NCI-H1417 treated with DMSO at 0.1 percent for 48 hours (cell line): ENCODE measurements at regions not wholly inside any gene's neighbourhood (a gene's known extent, or its start where the extent isn't known, plus 50 kb on each side); places are given as distances from the start of the nearest gene placed in this dataset.

Source experiments
- DNase-seq: peaks from one replicate; lab custom pipeline; 2025; lab: John Stamatoyannopoulos, UW

- no peak for DNase-seq
Observed at GRCh38 chr2:225137971-225138370, 95.7 kb upstream of the DOCK10 start.

GRCh38 chr2:225136552-225136951, 94.3 kb upstream of the DOCK10 start:
- DNase-seq: no peak

- DNase-seq: no peak
Observed at GRCh38 chr2:225131898-225132297, 89.6 kb upstream of the DOCK10 start.

GRCh38 chr2:225130093-225130492, 87.8 kb upstream of the DOCK10 start:
- DNase-seq: no peak

- DNase-seq: peak; percentile 50
Observed at GRCh38 chr2:225124311-225125017, 82.2 kb upstream of the DOCK10 start.

GRCh38 chr2:225122583-225123486, 80.6 kb upstream of the DOCK10 start:
- no peak for DNase-seq

GRCh38 chr2:225122007-225122406, 79.7 kb upstream of the DOCK10 start:
- no peak for DNase-seq

GRCh38 chr2:225120186-225120585, 77.9 kb upstream of the DOCK10 start:
- DNase-seq: no peak

- no peak for DNase-seq
Observed at GRCh38 chr2:225117051-225117716, 74.9 kb upstream of the DOCK10 start.

GRCh38 chr2:225114786-225115323, 72.6 kb upstream of the DOCK10 start:
- no peak for DNase-seq

GRCh38 chr2:225113371-225114015, 71.2 kb upstream of the DOCK10 start:
- no peak for DNase-seq

GRCh38 chr2:225112362-225113126, 70.3 kb upstream of the DOCK10 start:
- DNase-seq: no peak

GRCh38 chr2:225108805-225109204, 66.5 kb upstream of the DOCK10 start:
- no peak for DNase-seq

GRCh38 chr2:225104971-225105370, 62.7 kb upstream of the DOCK10 start:
- no peak for DNase-seq

GRCh38 chr2:225104321-225104720, 62.1 kb upstream of the DOCK10 start:
- DNase-seq: no peak

- no peak for DNase-seq
Observed at GRCh38 chr2:225103737-225104141, 61.5 kb upstream of the DOCK10 start.

- no peak for DNase-seq
Observed at GRCh38 chr2:225100856-225101294, 58.6 kb upstream of the DOCK10 start.

- no peak for DNase-seq
Observed at GRCh38 chr2:225100269-225100668, 58.0 kb upstream of the DOCK10 start.

GRCh38 chr2:225097035-225097434, 54.8 kb upstream of the DOCK10 start:
- DNase-seq: no peak
